Fibroblast of lung (primary cell): ENCODE measurements at regions not wholly inside any gene's neighbourhood (a gene's known extent, or its start where the extent isn't known, plus 50 kb on each side); places are given as distances from the start of the nearest gene placed in this dataset.
A peak's percentile ranks its signal among the peaks of the same experiment; 100 is the strongest.

ENCODE experiments used
- DNase-seq, 2 donors: peaks; one replicate each; pipeline versions ENCODE4 v3.0.0 to v3.0.0-alpha.2; 2010; ENCODE audit warnings: low read depth in 2 of 2
- H2AFZ ChIP-seq: 2 replicates; pipeline ENCODE4 v1.5.1; 2012; ENCODE audit warnings: low read length, control low read depth, inconsistent platforms
- H3K27ac ChIP-seq: 2 replicates; pipeline ENCODE4 v1.5.1; 2011; ENCODE audit warnings: low read length, control low read depth; ENCODE audit not compliant: insufficient read depth
- H3K27me3 ChIP-seq: 2 replicates; pipeline ENCODE4 v1.5.1; 2011; ENCODE audit warnings: mild to moderate bottlenecking, low read length; ENCODE audit not compliant: control insufficient read depth, insufficient read depth
- H3K36me3 ChIP-seq: 2 replicates; pipeline ENCODE4 v1.5.1; 2011; ENCODE audit warnings: low read length; ENCODE audit not compliant: control insufficient read depth, insufficient read depth
- H3K4me1 ChIP-seq: 2 replicates; pipeline ENCODE4 v1.5.1; 2011; ENCODE audit warnings: low read length; ENCODE audit not compliant: control insufficient read depth, insufficient read depth; ENCODE audit errors: extremely low read depth
- H3K4me2 ChIP-seq: 2 replicates; pipeline ENCODE4 v1.5.1; 2011; ENCODE audit warnings: low read length, control low read depth; ENCODE audit not compliant: insufficient read depth; ENCODE audit errors: extremely low read depth
- H3K4me3 ChIP-seq, 4 experiments: fragments of 200-600 bp in 1 of 4; sonication (generic) in 1 of 4; replicated peaks in 1 of 4; 2 replicates each; pipeline ENCODE4 v1.5.1; 2011 to 2016; ENCODE audit warnings: low read length in 4 of 4, low read depth in 3 of 4, mild to moderate bottlenecking in 3 of 4, control low read depth in 2 of 4, inconsistent platforms in 1 of 4, mixed read lengths in 1 of 4; ENCODE audit not compliant: insufficient read depth in 1 of 4; ENCODE audit errors: control extremely low read depth in 1 of 4
- H3K79me2 ChIP-seq: 2 replicates; pipeline ENCODE4 v1.5.1; 2012; ENCODE audit warnings: mild to moderate bottlenecking, low read length, inconsistent platforms; ENCODE audit not compliant: control insufficient read depth, insufficient read depth
- H3K9ac ChIP-seq: 2 replicates; pipeline ENCODE4 v1.5.1; 2011; ENCODE audit warnings: mild to moderate bottlenecking, low read length, control low read depth; ENCODE audit not compliant: insufficient read depth
- H3K9me3 ChIP-seq: 2 replicates; pipeline ENCODE4 v1.5.1; 2012; ENCODE audit warnings: low read depth, low read length; ENCODE audit not compliant: control insufficient read depth, insufficient read depth
- H4K20me1 ChIP-seq: 2 replicates; pipeline ENCODE4 v1.5.1; 2011; ENCODE audit warnings: low read length; ENCODE audit not compliant: control insufficient read depth, insufficient read depth; ENCODE audit errors: extremely low read depth
- CTCF ChIP-seq, 2 donors: IDR thresholded peaks in 1 of 2; conservative IDR thresholded peaks in 1 of 2; 1 replicate in 1 of 2; 2 replicates in 1 of 2; pipeline ENCODE4 v1.5.1; 2011 to 2012; ENCODE audit warnings: low read length in 2 of 2, control low read depth in 1 of 2, inconsistent platforms in 1 of 2, low read depth in 1 of 2, mild to moderate bottlenecking in 1 of 2
- EZH2 ChIP-seq: IDR thresholded peaks from 2 replicates; pipeline ENCODE4 v1.5.1; 2012; ENCODE audit warnings: low read length, control low read depth, mild to moderate bottlenecking; ENCODE audit errors: missing control alignments

GRCh38 chr19:28472843-28473242, 740.1 kb downstream of the UQCRFS1 start:
- Histone ChIP-seq H2AFZ (no peak overlapping the region), H3K27ac (no peak overlapping the region), H3K4me2 (no peak overlapping the region), H3K27me3 (no peaks in the 10 kb centered on the region), H3K4me1 (no peaks in the 10 kb centered on the region), H3K36me3 (no peaks in the 10 kb centered on the region), H4K20me1 (no peaks in the 10 kb centered on the region), H3K9me3 (no peaks in the 10 kb centered on the region), H3K79me2 (no peaks in the 10 kb centered on the region), H3K9ac (no peak overlapping the region), H3K4me3 (no peak overlapping the region)
- TF ChIP-seq EZH2 = no peak
- TF ChIP-seq CTCF (conservative IDR thresholded peaks at IDR 0.05 in 1 of 2, IDR thresholded peaks at IDR 0.05 in 1 of 2; ENCODE audit: low read depth in 1 of 2, low read length in 2 of 2) = no peak
- no peak for DNase-seq

- Histone ChIP-seq H3K27me3 (no peaks in the 10 kb centered on the region), H3K36me3 (no peaks in the 10 kb centered on the region), H2AFZ (no peak overlapping the region), H3K4me2 (no peak overlapping the region), H3K4me1 (no peaks in the 10 kb centered on the region), H3K27ac (no peak overlapping the region), H3K4me3 (no peak overlapping the region), H3K9me3 (no peaks in the 10 kb centered on the region), H3K79me2 (no peaks in the 10 kb centered on the region), H3K9ac (no peak overlapping the region), H4K20me1 (no peaks in the 10 kb centered on the region)
- TF ChIP-seq CTCF (conservative IDR thresholded peaks at IDR 0.05 in 1 of 2, IDR thresholded peaks at IDR 0.05 in 1 of 2; ENCODE audit: low read depth in 1 of 2, low read length in 2 of 2) (no peak), EZH2 (no peak)
- peak in 1 of 2 donors; percentile 69 for DNase-seq
Observed at GRCh38 chr19:28471731-28472510, 741.0 kb downstream of the UQCRFS1 start.

GRCh38 chr19:28469544-28469943, 743.4 kb downstream of the UQCRFS1 start:
- Histone ChIP-seq H3K4me1 (no peaks in the 10 kb centered on the region), H3K79me2 (no peaks in the 10 kb centered on the region), H4K20me1 (no peaks in the 10 kb centered on the region), H2AFZ (no peak overlapping the region), H3K27ac (no peak overlapping the region), H3K4me2 (no peak overlapping the region), H3K9me3 (no peaks in the 10 kb centered on the region), H3K36me3 (no peaks in the 10 kb centered on the region), H3K9ac (no peak overlapping the region), H3K4me3 (no peak overlapping the region), H3K27me3 (no peaks in the 10 kb centered on the region)
- no peak for DNase-seq
- TF ChIP-seq CTCF (conservative IDR thresholded peaks at IDR 0.05 in 1 of 2, IDR thresholded peaks at IDR 0.05 in 1 of 2; ENCODE audit: low read depth in 1 of 2, low read length in 2 of 2) (no peak), EZH2 (no peak)
